H9 (cell line): ENCODE measurements at regions not wholly inside any gene's neighbourhood (a gene's known extent, or its start where the extent isn't known, plus 50 kb on each side); places are given as distances from the start of the nearest gene placed in this dataset.

ENCODE experiments used
- DNase-seq: peaks from one replicate; pipeline ENCODE4 v3.0.0-alpha.2; 2017
- H2AFZ ChIP-seq: one replicate; pipeline ENCODE4 v1.6.1; 2013; ENCODE audit warnings: mild to moderate bottlenecking, low read length, control low read depth, moderate library complexity
- H2AK5ac ChIP-seq: 2 replicates; pipeline ENCODE4 v1.6.1; 2013; ENCODE audit warnings: low read length, control low read depth, mixed read lengths; ENCODE audit not compliant: insufficient read length
- H2BK120ac ChIP-seq: one replicate; pipeline ENCODE4 v1.6.1; 2013; ENCODE audit warnings: low read depth, mild to moderate bottlenecking, low read length, control low read depth, inconsistent platforms; ENCODE audit not compliant: poor library complexity, severe bottlenecking
- H2BK12ac ChIP-seq: 2 replicates; pipeline ENCODE4 v1.6.1; 2013; ENCODE audit warnings: low read length, control low read depth, mixed read lengths, low read depth; ENCODE audit not compliant: insufficient read length
- H2BK15ac ChIP-seq: 2 replicates; pipeline ENCODE4 v1.6.1; 2013; ENCODE audit warnings: low read depth, low read length, control low read depth
- H2BK20ac ChIP-seq: one replicate; pipeline ENCODE4 v1.6.1; 2013; ENCODE audit warnings: low read depth, mild to moderate bottlenecking, low read length, control low read depth, inconsistent platforms; ENCODE audit not compliant: poor library complexity, severe bottlenecking
- H2BK5ac ChIP-seq: 2 replicates; pipeline ENCODE4 v1.6.1; 2013; ENCODE audit warnings: low read length, control low read depth, mixed read lengths; ENCODE audit not compliant: insufficient read length
- H3K14ac ChIP-seq: 2 replicates; pipeline ENCODE4 v1.6.1; 2013; ENCODE audit warnings: low read length, control low read depth; ENCODE audit not compliant: insufficient read depth
- H3K18ac ChIP-seq: 2 replicates; pipeline ENCODE4 v1.6.1; 2013; ENCODE audit warnings: low read depth, mild to moderate bottlenecking, mixed read lengths, low read length, control low read depth; ENCODE audit not compliant: insufficient read length
- H3K23ac ChIP-seq: 2 replicates; pipeline ENCODE4 v1.6.1; 2013; ENCODE audit warnings: low read length, control low read depth, mixed read lengths, low read depth; ENCODE audit not compliant: insufficient read length
- H3K23me2 ChIP-seq: 2 replicates; pipeline ENCODE4 v1.6.1; 2013; ENCODE audit warnings: low read depth, mild to moderate bottlenecking, mixed read lengths, low read length, control low read depth; ENCODE audit not compliant: insufficient read length, poor library complexity, severe bottlenecking
- H3K27ac ChIP-seq: 2 replicates; pipeline ENCODE4 v1.5.1; 2013; ENCODE audit warnings: low read length, control low read depth, mixed read lengths, low read depth; ENCODE audit not compliant: insufficient read length
- H3K27me3 ChIP-seq: 2 replicates; pipeline ENCODE4 v1.6.1; 2013; ENCODE audit warnings: low read length, control low read depth, inconsistent platforms; ENCODE audit not compliant: insufficient read depth
- H3K4ac ChIP-seq: 2 replicates; pipeline ENCODE4 v1.6.1; 2013; ENCODE audit warnings: low read depth, mild to moderate bottlenecking, control low read depth, inconsistent platforms, low read length, moderate library complexity
- H3K4me1 ChIP-seq: 2 replicates; pipeline ENCODE4 v1.6.1; 2013; ENCODE audit warnings: low read length, control low read depth, inconsistent platforms; ENCODE audit not compliant: insufficient read depth
- H3K4me2 ChIP-seq: 2 replicates; pipeline ENCODE4 v1.6.1; 2013; ENCODE audit warnings: low read length, control low read depth, mixed read lengths; ENCODE audit not compliant: insufficient read length, insufficient read depth
- H3K56ac ChIP-seq: 2 replicates; pipeline ENCODE4 v1.6.1; 2013; ENCODE audit warnings: low read depth, mild to moderate bottlenecking, mixed read lengths, low read length, control low read depth; ENCODE audit not compliant: insufficient read length
- H3K79me1 ChIP-seq: 2 replicates; pipeline ENCODE4 v1.6.1; 2013; ENCODE audit warnings: low read depth, mild to moderate bottlenecking, moderate library complexity, low read length, control low read depth, inconsistent platforms; ENCODE audit not compliant: insufficient read depth, poor library complexity, severe bottlenecking
- H3K79me2 ChIP-seq: 2 replicates; pipeline ENCODE4 v1.6.1; 2013; ENCODE audit warnings: low read length, control low read depth, inconsistent platforms; ENCODE audit not compliant: insufficient read depth
- H3K9ac ChIP-seq: 2 replicates; pipeline ENCODE4 v1.6.1; 2013; ENCODE audit warnings: low read length, control low read depth, mixed read lengths; ENCODE audit not compliant: insufficient read length; ENCODE audit errors: extremely low read depth
- H3K9me3 ChIP-seq: one replicate; pipeline ENCODE4 v1.6.1; 2013; ENCODE audit warnings: low read depth, low read length, inconsistent platforms; ENCODE audit not compliant: control insufficient read depth
- H3T11ph ChIP-seq: one replicate; pipeline ENCODE4 v1.6.1; 2013; ENCODE audit warnings: mild to moderate bottlenecking, low read length, control low read depth, inconsistent platforms
- H4K20me1 ChIP-seq: one replicate; pipeline ENCODE4 v1.6.1; 2013; ENCODE audit not compliant: control insufficient read depth, insufficient read length, insufficient read depth
- H4K5ac ChIP-seq: 2 replicates; pipeline ENCODE4 v1.6.1; 2013; ENCODE audit warnings: low read depth, mild to moderate bottlenecking, mixed read lengths, low read length, control low read depth; ENCODE audit not compliant: insufficient read length
- H4K8ac ChIP-seq: replicated peaks from 2 replicates; pipeline ENCODE4 v1.6.1; 2013; ENCODE audit warnings: low read length, control low read depth, mixed read lengths, low read depth; ENCODE audit not compliant: insufficient read length
- H4K91ac ChIP-seq: 2 replicates; pipeline ENCODE4 v1.6.1; 2013; ENCODE audit warnings: low read depth, mild to moderate bottlenecking, moderate library complexity, mixed read lengths, low read length, control low read depth; ENCODE audit not compliant: insufficient read length
- H3K27ac Mint-ChIP-seq, 3 experiments: 2 replicates in 2 of 3; 3 replicates in 1 of 3; pipeline ENCODE4 v1.8.0; 2020 to 2021; ENCODE audit warnings: mixed read lengths in 3 of 3, mild to moderate bottlenecking in 1 of 3, moderate library complexity in 1 of 3
- H3K27me3 Mint-ChIP-seq: 2 replicates; pipeline ENCODE4 v1.8.0; 2021; ENCODE audit warnings: low read depth, mild to moderate bottlenecking, moderate library complexity, mixed read lengths
- H3K36me3 Mint-ChIP-seq, 3 experiments: 2 replicates in 2 of 3; 3 replicates in 1 of 3; pipeline ENCODE4 v1.8.0; 2020 to 2021; ENCODE audit warnings: low read depth in 3 of 3, mixed read lengths in 3 of 3; ENCODE audit not compliant: insufficient read depth in 1 of 3
- H3K4me1 Mint-ChIP-seq, 2 experiments: 2 replicates each; pipeline ENCODE4 v1.8.0; 2020; ENCODE audit warnings: mixed read lengths in 2 of 2
- H3K4me3 Mint-ChIP-seq, 2 experiments: 2 replicates in 1 of 2; 3 replicates in 1 of 2; pipeline ENCODE4 v1.8.0; 2020 to 2021; ENCODE audit warnings: mild to moderate bottlenecking in 2 of 2, mixed read lengths in 2 of 2, moderate library complexity in 1 of 2
- H3K9me3 Mint-ChIP-seq, 2 experiments: 2 replicates in 1 of 2; 3 replicates in 1 of 2; pipeline ENCODE4 v1.8.0; 2020; ENCODE audit warnings: mild to moderate bottlenecking in 2 of 2, mixed read lengths in 2 of 2, moderate library complexity in 1 of 2
- CTCF ChIP-seq: fragments of 200-600 bp; sonication (generic); conservative IDR thresholded peaks from 3 replicates; pipeline ENCODE4 v1.8.0; 2021; ENCODE audit warnings: antibody characterized with exemption, mild to moderate bottlenecking
- WGBS: extraction: QIAGEN DNeasy Blood & Tissue Kit; methylation state at CpG from one replicate; pipeline ENCODE4 v1.1.7; 2013; ENCODE audit warnings: missing lambda C conversion rate, low lambda C conversion rate, mixed read lengths; ENCODE audit not compliant: insufficient read length; ENCODE audit errors: extremely low coverage; 5-methylcytosine and 5-hydroxymethylcytosine counted together

DNA sequence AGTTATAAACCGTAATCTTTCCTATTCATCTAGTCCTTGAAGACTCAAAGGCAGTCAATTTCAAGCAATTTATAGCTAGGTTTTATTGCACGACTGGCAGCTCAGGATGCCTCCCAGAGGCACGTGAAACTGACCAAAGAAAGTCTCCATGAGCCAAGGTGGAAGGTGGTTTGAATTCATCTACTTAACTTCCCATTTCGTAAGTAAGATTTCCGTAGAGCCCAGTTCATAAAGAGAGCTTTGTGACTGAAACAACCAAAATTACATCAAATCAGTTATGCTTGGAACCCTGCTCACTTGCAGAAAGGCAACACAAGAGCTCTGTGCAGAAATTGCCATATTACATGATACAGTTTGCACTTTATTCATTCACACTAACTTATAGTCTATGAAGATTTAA is 556.0 kb downstream of the TRIML1 start:
- Histone ChIP-seq H4K91ac (no peak overlapping the region), H2BK5ac (no peak overlapping the region), H3K4me2 (no peak overlapping the region), H2BK120ac (no peak overlapping the region), H4K5ac (no peak overlapping the region), H3K23ac (no peak overlapping the region), H3T11ph (no peak overlapping the region), H3K27ac (no peak overlapping the region), H3K27me3 (no peaks in the 10 kb centered on the region), H3K18ac (no peak overlapping the region), H4K20me1 (no peaks in the 10 kb centered on the region), H3K56ac (no peak overlapping the region), H3K23me2 (no peaks in the 10 kb centered on the region), H2AK5ac (no peak overlapping the region), H3K14ac (no peak overlapping the region), H3K4me1 (no peaks in the 10 kb centered on the region), H3K79me2 (no peaks in the 10 kb centered on the region), H2BK20ac (no peak overlapping the region), H2BK12ac (no peak overlapping the region), H3K4ac (no peak overlapping the region), H3K9ac (no peak overlapping the region), H4K8ac (no peak overlapping the region), H2BK15ac (no peak overlapping the region), H2AFZ (no peak overlapping the region), H3K9me3 (no peaks in the 10 kb centered on the region), H3K79me1 (no peaks in the 10 kb centered on the region)
- Mint-ChIP-seq H3K4me3 (no peak overlapping the region), H3K36me3 (no peaks in the 10 kb centered on the region), H3K4me1 (no peaks in the 10 kb centered on the region), H3K27me3 (no peaks in the 10 kb centered on the region), H3K27ac (no peak overlapping the region), H3K9me3 (no peaks in the 10 kb centered on the region)
- no peak for DNase-seq
- TF ChIP-seq CTCF = no peak
- WGBS = no CpG with 5 or more reads among the region's 5 CpGs
